ENCODE measurements at regions not wholly inside any gene's neighbourhood (a gene's known extent, or its start where the extent isn't known, plus 50 kb on each side); places are given as distances from the start of the nearest gene placed in this dataset.

GRCh38 chr7:13692548-13692947 lies 296.9 kb downstream of the ETV1 start:
- TF ChIP-seq, protein P1, sequence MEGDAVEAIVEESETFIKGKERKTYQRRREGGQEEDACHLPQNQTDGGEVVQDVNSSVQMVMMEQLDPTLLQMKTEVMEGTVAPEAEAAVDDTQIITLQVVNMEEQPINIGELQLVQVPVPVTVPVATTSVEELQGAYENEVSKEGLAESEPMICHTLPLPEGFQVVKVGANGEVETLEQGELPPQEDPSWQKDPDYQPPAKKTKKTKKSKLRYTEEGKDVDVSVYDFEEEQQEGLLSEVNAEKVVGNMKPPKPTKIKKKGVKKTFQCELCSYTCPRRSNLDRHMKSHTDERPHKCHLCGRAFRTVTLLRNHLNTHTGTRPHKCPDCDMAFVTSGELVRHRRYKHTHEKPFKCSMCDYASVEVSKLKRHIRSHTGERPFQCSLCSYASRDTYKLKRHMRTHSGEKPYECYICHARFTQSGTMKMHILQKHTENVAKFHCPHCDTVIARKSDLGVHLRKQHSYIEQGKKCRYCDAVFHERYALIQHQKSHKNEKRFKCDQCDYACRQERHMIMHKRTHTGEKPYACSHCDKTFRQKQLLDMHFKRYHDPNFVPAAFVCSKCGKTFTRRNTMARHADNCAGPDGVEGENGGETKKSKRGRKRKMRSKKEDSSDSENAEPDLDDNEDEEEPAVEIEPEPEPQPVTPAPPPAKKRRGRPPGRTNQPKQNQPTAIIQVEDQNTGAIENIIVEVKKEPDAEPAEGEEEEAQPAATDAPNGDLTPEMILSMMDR (conservative IDR thresholded peaks at IDR 0.05; ENCODE audit: low read depth in 2 of 2): no peak
- TF ChIP-seq POLR2AphosphoS5 (IDR thresholded peaks at IDR 0.05; ENCODE audit: low read depth) (no peak), EZH2phosphoT487 (IDR thresholded peaks at IDR 0.05; ENCODE audit: unreplicated experiment) (no peak), EZH2 (IDR thresholded peaks at IDR 0.05; ENCODE audit: low read depth, unreplicated experiment) (no peak), REST (IDR thresholded peaks at IDR 0.05; ENCODE audit: unreplicated experiment) (no peak), JUNB (IDR thresholded peaks at IDR 0.05; ENCODE audit: unreplicated experiment) (no peak), ZNF331 (CRISPR knock-in tag; IDR thresholded peaks at IDR 0.05; ENCODE audit: low read depth) (no peak)
- TF ChIP-seq, protein P2, sequence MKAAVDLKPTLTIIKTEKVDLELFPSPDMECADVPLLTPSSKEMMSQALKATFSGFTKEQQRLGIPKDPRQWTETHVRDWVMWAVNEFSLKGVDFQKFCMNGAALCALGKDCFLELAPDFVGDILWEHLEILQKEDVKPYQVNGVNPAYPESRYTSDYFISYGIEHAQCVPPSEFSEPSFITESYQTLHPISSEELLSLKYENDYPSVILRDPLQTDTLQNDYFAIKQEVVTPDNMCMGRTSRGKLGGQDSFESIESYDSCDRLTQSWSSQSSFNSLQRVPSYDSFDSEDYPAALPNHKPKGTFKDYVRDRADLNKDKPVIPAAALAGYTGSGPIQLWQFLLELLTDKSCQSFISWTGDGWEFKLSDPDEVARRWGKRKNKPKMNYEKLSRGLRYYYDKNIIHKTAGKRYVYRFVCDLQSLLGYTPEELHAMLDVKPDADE (IDR thresholded peaks at IDR 0.05): no peak

Data from GM23338 (cell line).